ENCODE measurements at regions not wholly inside any gene's neighbourhood (a gene's known extent, or its start where the extent isn't known, plus 50 kb on each side); places are given as distances from the start of the nearest gene placed in this dataset.
A peak's percentile ranks its signal among the peaks of the same experiment; 100 is the strongest.

GRCh38 chr10:24009736-24010135, 199.2 kb upstream of the KIAA1217 start:
- H3K27me3 ChIP-seq (ENCODE audit: insufficient read depth, low read length): no peaks in the 10 kb centered on the region
- peaks cover 28% of the 10 kb centered on the region for H3K4me1 ChIP-seq (ENCODE audit: insufficient read depth, low read length)
- H3K9me3 ChIP-seq (ENCODE audit: insufficient read depth, low read depth, low read length): no peaks in the 10 kb centered on the region
- H3K4me3 ChIP-seq (ENCODE audit: low read length): no peak overlapping the region
- H3K27ac ChIP-seq (ENCODE audit: low read length): no peak overlapping the region
- H3K36me3 ChIP-seq (ENCODE audit: insufficient read depth, low read depth, low read length): no peaks in the 10 kb centered on the region
- no peak overlapping the region for H3K9ac ChIP-seq (ENCODE audit: low read depth, low read length)

GRCh38 chr10:24010436-24010970, 198.4 kb upstream of the KIAA1217 start:
- Histone ChIP-seq H3K36me3 (ENCODE audit: insufficient read depth, low read depth, low read length) (no peaks in the 10 kb centered on the region), H3K9me3 (ENCODE audit: insufficient read depth, low read depth, low read length) (no peaks in the 10 kb centered on the region), H3K9ac (ENCODE audit: low read depth, low read length) (no peak overlapping the region), H3K27ac (ENCODE audit: low read length) (no peak overlapping the region), H3K4me1 (ENCODE audit: insufficient read depth, low read length) (peaks cover 28% of the 10 kb centered on the region), H3K27me3 (ENCODE audit: insufficient read depth, low read length) (no peaks in the 10 kb centered on the region), H3K4me3 (ENCODE audit: low read length) (no peak overlapping the region)

DNA sequence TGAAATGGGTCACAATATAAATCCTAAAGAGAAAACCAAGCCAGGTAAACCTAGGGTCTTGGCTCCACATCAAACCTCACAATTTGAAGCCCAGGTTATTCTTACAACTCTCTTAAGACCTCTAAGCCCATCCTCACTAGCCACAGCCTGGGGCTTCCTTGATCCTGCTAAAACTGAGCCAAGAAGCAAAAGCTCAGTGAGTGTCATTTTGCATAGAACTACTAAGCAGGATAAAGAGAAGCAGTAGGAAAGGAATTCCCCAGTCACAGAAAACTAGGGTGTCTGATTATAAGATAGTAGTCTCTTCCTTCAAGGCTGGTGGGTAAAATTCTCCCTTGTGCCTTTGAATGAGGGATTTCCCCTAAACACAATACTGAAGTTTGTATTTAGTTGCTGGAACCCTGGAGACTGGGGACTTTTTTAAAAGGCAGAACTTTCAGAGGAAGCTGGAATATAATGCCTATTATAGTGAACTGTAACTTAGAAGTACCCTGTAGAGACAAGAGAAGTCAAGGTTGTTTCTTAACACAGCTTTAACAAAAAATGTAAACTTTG, 196.6 kb upstream of the KIAA1217 start:
- Histone ChIP-seq H3K27ac (ENCODE audit: low read length) (peak overlapping the region; percentile 8), H3K36me3 (ENCODE audit: insufficient read depth, low read depth, low read length) (no peaks in the 10 kb centered on the region), H3K4me3 (ENCODE audit: low read length) (no peak overlapping the region), H3K9me3 (ENCODE audit: insufficient read depth, low read depth, low read length) (no peaks in the 10 kb centered on the region), H3K9ac (ENCODE audit: low read depth, low read length) (no peak overlapping the region; the same call in 1 of the 2 replicates), H3K27me3 (ENCODE audit: insufficient read depth, low read length) (no peaks in the 10 kb centered on the region), H3K4me1 (ENCODE audit: insufficient read depth, low read length) (peaks cover 28% of the 10 kb centered on the region)

DNA sequence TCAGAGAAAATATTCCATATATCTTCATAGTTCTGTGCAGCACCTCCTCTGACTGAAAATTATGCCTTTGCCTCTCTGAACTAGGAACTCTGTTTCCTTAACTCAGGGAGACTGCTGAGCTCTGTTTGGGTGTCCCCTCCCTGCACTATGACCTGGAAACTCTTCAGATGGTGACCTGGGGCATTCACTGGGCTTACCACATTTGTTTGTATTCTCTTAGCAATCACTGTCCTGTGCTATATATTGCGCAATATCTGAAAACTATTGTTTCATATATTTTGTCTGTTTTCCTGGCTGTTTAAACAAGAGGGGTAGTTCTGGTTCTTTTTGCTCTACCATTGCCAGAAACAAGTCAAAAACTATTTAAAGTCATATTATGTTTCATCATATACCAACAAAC, 181.8 kb upstream of the KIAA1217 start:
- Histone ChIP-seq H3K27me3 (ENCODE audit: insufficient read depth, low read length) (no peaks in the 10 kb centered on the region), H3K36me3 (ENCODE audit: insufficient read depth, low read depth, low read length) (no peaks in the 10 kb centered on the region), H3K27ac (ENCODE audit: low read length) (no peak overlapping the region), H3K4me1 (ENCODE audit: insufficient read depth, low read length) (no peaks in the 10 kb centered on the region), H3K9me3 (ENCODE audit: insufficient read depth, low read depth, low read length) (no peaks in the 10 kb centered on the region; the same call in 1 of the 2 replicates), H3K9ac (ENCODE audit: low read depth, low read length) (no peak overlapping the region), H3K4me3 (ENCODE audit: low read length) (no peak overlapping the region)

GRCh38 chr10:24034571-24034970, 174.4 kb upstream of the KIAA1217 start:
- no peaks in the 10 kb centered on the region for H3K4me1 ChIP-seq (ENCODE audit: insufficient read depth, low read length)
- no peaks in the 10 kb centered on the region for H3K36me3 ChIP-seq (ENCODE audit: insufficient read depth, low read depth, low read length)
- no peak overlapping the region for H3K9ac ChIP-seq (ENCODE audit: low read depth, low read length)
- H3K9me3 ChIP-seq (ENCODE audit: insufficient read depth, low read depth, low read length): no peaks in the 10 kb centered on the region
- H3K27ac ChIP-seq (ENCODE audit: low read length): no peak overlapping the region
- no peaks in the 10 kb centered on the region for H3K27me3 ChIP-seq (ENCODE audit: insufficient read depth, low read length)
- H3K4me3 ChIP-seq (ENCODE audit: low read length): no peak overlapping the region

DNA sequence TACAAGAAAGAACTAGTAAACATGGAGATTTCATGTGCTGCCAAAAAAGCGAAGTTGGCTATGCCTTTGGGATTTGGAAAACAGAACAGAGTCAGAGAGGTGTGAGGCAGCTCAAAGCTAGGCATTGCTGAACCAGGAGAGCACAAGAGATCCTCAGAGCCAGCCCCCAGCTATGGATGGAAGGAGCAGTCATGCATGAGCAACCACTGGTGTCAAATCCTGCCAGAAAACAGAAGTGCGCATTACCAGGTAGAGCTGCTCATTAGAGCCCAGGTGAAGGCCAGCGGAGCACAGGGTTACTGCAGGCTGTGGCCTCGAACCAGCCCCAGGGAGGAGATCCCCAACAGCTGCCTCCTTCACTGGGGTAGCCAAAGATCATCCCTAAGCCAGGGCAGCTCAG, 173.2 kb upstream of the KIAA1217 start:
- Histone ChIP-seq H3K27ac (ENCODE audit: low read length) (no peak overlapping the region), H3K9ac (ENCODE audit: low read depth, low read length) (no peak overlapping the region), H3K36me3 (ENCODE audit: insufficient read depth, low read depth, low read length) (no peaks in the 10 kb centered on the region), H3K27me3 (ENCODE audit: insufficient read depth, low read length) (no peaks in the 10 kb centered on the region), H3K4me3 (ENCODE audit: low read length) (no peak overlapping the region), H3K4me1 (ENCODE audit: insufficient read depth, low read length) (no peaks in the 10 kb centered on the region), H3K9me3 (ENCODE audit: insufficient read depth, low read depth, low read length) (no peaks in the 10 kb centered on the region)

GRCh38 chr10:24039315-24039714, 169.6 kb upstream of the KIAA1217 start:
- H3K27ac ChIP-seq (ENCODE audit: low read length): no peak overlapping the region
- no peaks in the 10 kb centered on the region for H3K9me3 ChIP-seq (ENCODE audit: insufficient read depth, low read depth, low read length)
- no peaks in the 10 kb centered on the region for H3K27me3 ChIP-seq (ENCODE audit: insufficient read depth, low read length)
- no peaks in the 10 kb centered on the region for H3K36me3 ChIP-seq (ENCODE audit: insufficient read depth, low read depth, low read length)
- no peak overlapping the region for H3K9ac ChIP-seq (ENCODE audit: low read depth, low read length)
- no peak overlapping the region for H3K4me3 ChIP-seq (ENCODE audit: low read length)
- H3K4me1 ChIP-seq (ENCODE audit: insufficient read depth, low read length): no peaks in the 10 kb centered on the region; the same call in 1 of the 2 replicates

DNA sequence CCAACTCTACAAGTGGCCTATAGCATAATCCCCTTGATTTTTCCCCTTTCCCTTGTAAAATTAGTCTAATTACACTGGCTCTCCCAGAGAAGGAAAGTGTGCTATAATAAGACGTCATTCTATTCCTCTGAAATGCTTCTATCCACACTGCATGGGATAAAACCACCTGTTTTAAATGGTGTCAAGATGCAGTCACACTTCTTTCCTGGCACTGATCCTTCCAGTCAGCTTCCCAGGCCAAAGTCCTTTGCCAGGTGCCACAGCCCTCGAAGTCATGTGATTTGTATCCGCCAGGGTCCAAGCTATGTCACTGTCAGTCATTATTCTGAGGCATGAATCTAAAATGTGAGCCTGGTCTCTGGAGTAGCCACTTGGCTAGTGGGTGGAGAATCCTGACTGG, 169.0 kb upstream of the KIAA1217 start:
- Histone ChIP-seq H3K27me3 (ENCODE audit: insufficient read depth, low read length) (no peaks in the 10 kb centered on the region), H3K27ac (ENCODE audit: low read length) (no peak overlapping the region), H3K4me1 (ENCODE audit: insufficient read depth, low read length) (no peaks in the 10 kb centered on the region; the same call in 1 of the 2 replicates), H3K9me3 (ENCODE audit: insufficient read depth, low read depth, low read length) (no peaks in the 10 kb centered on the region), H3K36me3 (ENCODE audit: insufficient read depth, low read depth, low read length) (no peaks in the 10 kb centered on the region), H3K9ac (ENCODE audit: low read depth, low read length) (no peak overlapping the region), H3K4me3 (ENCODE audit: low read length) (no peak overlapping the region)

- Histone ChIP-seq H3K36me3 (ENCODE audit: insufficient read depth, low read depth, low read length) (no peaks in the 10 kb centered on the region), H3K9ac (ENCODE audit: low read depth, low read length) (no peak overlapping the region), H3K4me3 (ENCODE audit: low read length) (no peak overlapping the region), H3K4me1 (ENCODE audit: insufficient read depth, low read length) (no peaks in the 10 kb centered on the region; the same call in 1 of the 2 replicates), H3K27me3 (ENCODE audit: insufficient read depth, low read length) (no peaks in the 10 kb centered on the region), H3K27ac (ENCODE audit: low read length) (no peak overlapping the region), H3K9me3 (ENCODE audit: insufficient read depth, low read depth, low read length) (no peaks in the 10 kb centered on the region)
Observed at GRCh38 chr10:24041034-24041433, 167.9 kb upstream of the KIAA1217 start.

GRCh38 chr10:24041834-24042233, 167.1 kb upstream of the KIAA1217 start:
- Histone ChIP-seq H3K4me3 (ENCODE audit: low read length) (no peak overlapping the region), H3K9ac (ENCODE audit: low read depth, low read length) (no peak overlapping the region), H3K4me1 (ENCODE audit: insufficient read depth, low read length) (no peaks in the 10 kb centered on the region; the same call in 1 of the 2 replicates), H3K27me3 (ENCODE audit: insufficient read depth, low read length) (no peaks in the 10 kb centered on the region), H3K9me3 (ENCODE audit: insufficient read depth, low read depth, low read length) (no peaks in the 10 kb centered on the region), H3K27ac (ENCODE audit: low read length) (no peak overlapping the region), H3K36me3 (ENCODE audit: insufficient read depth, low read depth, low read length) (no peaks in the 10 kb centered on the region)

DNA sequence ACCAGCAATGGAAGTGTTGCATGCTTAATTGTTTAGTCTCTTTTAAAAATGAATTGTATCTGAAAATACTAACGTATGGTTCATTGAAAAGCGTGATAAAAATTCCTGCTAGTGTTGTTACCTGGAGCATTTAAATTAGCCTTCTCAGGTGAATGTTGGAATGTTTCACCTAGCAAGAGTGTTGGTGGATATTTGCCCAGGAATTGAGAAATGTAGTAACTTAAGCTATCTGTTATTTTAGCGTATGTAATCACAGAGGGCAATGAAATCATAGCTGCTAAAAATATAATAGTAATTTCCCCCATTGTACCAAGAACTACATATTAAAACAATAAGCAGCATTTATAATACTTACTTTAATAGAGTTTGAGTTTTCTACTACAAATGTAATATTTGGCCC, 166.1 kb upstream of the KIAA1217 start:
- H3K9me3 ChIP-seq (ENCODE audit: insufficient read depth, low read depth, low read length): no peaks in the 10 kb centered on the region
- H3K9ac ChIP-seq (ENCODE audit: low read depth, low read length): no peak overlapping the region
- H3K27ac ChIP-seq (ENCODE audit: low read length): no peak overlapping the region
- H3K36me3 ChIP-seq (ENCODE audit: insufficient read depth, low read depth, low read length): no peaks in the 10 kb centered on the region
- H3K27me3 ChIP-seq (ENCODE audit: insufficient read depth, low read length): no peaks in the 10 kb centered on the region
- no peaks in the 10 kb centered on the region; the same call in 1 of the 2 replicates for H3K4me1 ChIP-seq (ENCODE audit: insufficient read depth, low read length)
- H3K4me3 ChIP-seq (ENCODE audit: low read length): no peak overlapping the region

GRCh38 chr10:24046060-24046459, 162.9 kb upstream of the KIAA1217 start:
- Histone ChIP-seq H3K27me3 (ENCODE audit: insufficient read depth, low read length) (no peaks in the 10 kb centered on the region), H3K4me3 (ENCODE audit: low read length) (no peak overlapping the region), H3K9ac (ENCODE audit: low read depth, low read length) (no peak overlapping the region), H3K9me3 (ENCODE audit: insufficient read depth, low read depth, low read length) (no peaks in the 10 kb centered on the region), H3K27ac (ENCODE audit: low read length) (no peak overlapping the region), H3K36me3 (ENCODE audit: insufficient read depth, low read depth, low read length) (no peaks in the 10 kb centered on the region), H3K4me1 (ENCODE audit: insufficient read depth, low read length) (no peaks in the 10 kb centered on the region; the same call in 1 of the 2 replicates)

Measured in iPS-20b (cell line).